ENCODE measurements at regions not wholly inside any gene's neighbourhood (a gene's known extent, or its start where the extent isn't known, plus 50 kb on each side); places are given as distances from the start of the nearest gene placed in this dataset.

- peak; percentile 50 for DNase-seq (ENCODE audit: low read depth)
Measured at GRCh38 chr16:66254751-66255150, 111.7 kb upstream of the CDH5 start.

GRCh38 chr16:66254106-66254505 lies 112.4 kb upstream of the CDH5 start:
- TF ChIP-seq CTCF (conservative IDR thresholded peaks at IDR 0.05; ENCODE audit: control insufficient read depth, insufficient read depth, low read depth, low read length), result no peak
- H3K4me3 ChIP-seq (ENCODE audit: control insufficient read depth, low read depth, low read length), result no peak overlapping the region
- no peak for DNase-seq (ENCODE audit: low read depth)

More at GRCh38 chr16:66254751-66255150, 111.7 kb upstream of the CDH5 start:
- H3K4me3 ChIP-seq (ENCODE audit: control insufficient read depth, low read depth, low read length), result no peak overlapping the region
- TF ChIP-seq CTCF (conservative IDR thresholded peaks at IDR 0.05; ENCODE audit: control insufficient read depth, insufficient read depth, low read depth, low read length), result no peak

GRCh38 chr16:66251476-66252160 lies 114.9 kb upstream of the CDH5 start:
- no peak for DNase-seq (ENCODE audit: low read depth)
- no peak for TF ChIP-seq CTCF (conservative IDR thresholded peaks at IDR 0.05; ENCODE audit: control insufficient read depth, insufficient read depth, low read depth, low read length)
- no peak overlapping the region for H3K4me3 ChIP-seq (ENCODE audit: control insufficient read depth, low read depth, low read length)

- no peak overlapping the region for H3K4me3 ChIP-seq (ENCODE audit: control insufficient read depth, low read depth, low read length)
- TF ChIP-seq CTCF (conservative IDR thresholded peaks at IDR 0.05; ENCODE audit: control insufficient read depth, insufficient read depth, low read depth, low read length), result no peak
- DNase-seq (ENCODE audit: low read depth), result peak; percentile 84
Measured at GRCh38 chr16:66250686-66251431, 115.6 kb upstream of the CDH5 start.

DNA sequence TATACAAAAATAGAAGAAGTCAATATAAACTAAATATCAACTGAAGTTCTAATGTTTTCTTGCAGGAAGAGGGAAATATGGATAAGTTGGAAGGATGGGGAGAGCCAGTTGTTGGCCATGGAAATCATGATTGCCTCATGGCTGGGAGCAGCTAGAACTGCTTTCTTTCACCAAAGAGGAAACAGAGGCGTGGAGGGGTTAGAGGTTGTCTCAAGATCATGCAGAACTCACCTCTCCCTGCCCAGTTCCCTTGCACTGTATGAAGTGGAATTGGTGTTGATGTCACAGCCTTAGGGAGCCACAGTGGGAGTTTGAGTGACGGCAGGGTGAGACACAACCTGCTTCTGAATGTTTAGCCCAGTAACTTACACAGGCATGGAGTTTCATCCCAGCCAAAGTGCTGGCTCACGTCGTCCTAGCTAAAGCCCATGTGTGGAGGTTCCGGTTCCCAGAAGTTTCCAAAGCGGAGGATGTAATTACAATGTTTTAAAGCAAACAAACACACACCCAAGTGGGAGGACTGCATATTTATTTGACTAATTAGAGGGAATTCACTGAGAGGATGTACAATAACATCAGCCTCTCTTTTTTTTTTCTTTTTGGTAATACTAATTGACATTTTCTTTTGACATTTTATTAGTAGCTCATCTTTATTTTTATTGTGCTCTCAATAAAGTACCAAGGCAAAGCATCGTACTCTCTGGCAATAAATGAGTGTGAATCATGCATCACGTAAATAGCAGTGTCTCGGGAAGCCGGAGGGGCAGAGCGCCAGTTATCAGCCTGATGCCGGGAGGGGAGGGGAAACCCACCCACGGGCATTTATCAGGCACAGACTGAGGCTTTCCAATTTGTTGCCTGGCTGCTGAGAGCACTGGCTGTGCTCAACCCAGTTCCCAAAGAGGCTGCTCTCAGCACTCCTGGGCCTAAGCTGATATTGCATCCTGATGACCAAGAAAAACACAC lies 118.7 kb upstream of the CDH5 start:
- no peak for TF ChIP-seq CTCF (conservative IDR thresholded peaks at IDR 0.05; ENCODE audit: control insufficient read depth, insufficient read depth, low read depth, low read length)
- H3K4me3 ChIP-seq (ENCODE audit: control insufficient read depth, low read depth, low read length), result no peak overlapping the region
- peak; percentile 90 for DNase-seq (ENCODE audit: low read depth)

GRCh38 chr16:66245868-66246267 lies 120.6 kb upstream of the CDH5 start:
- no peak for DNase-seq (ENCODE audit: low read depth)
- TF ChIP-seq CTCF (conservative IDR thresholded peaks at IDR 0.05; ENCODE audit: control insufficient read depth, insufficient read depth, low read depth, low read length), result no peak

More at GRCh38 chr16:66245868-66246267, 120.6 kb upstream of the CDH5 start:
- H3K4me3 ChIP-seq (ENCODE audit: control insufficient read depth, low read depth, low read length), result no peak overlapping the region

Data from fibroblast of mammary gland (primary cell).